ENCODE measurements at regions not wholly inside any gene's neighbourhood (a gene's known extent, or its start where the extent isn't known, plus 50 kb on each side); places are given as distances from the start of the nearest gene placed in this dataset.

- TF ChIP-seq EZH2 (IDR thresholded peaks at IDR 0.05; ENCODE audit: insufficient read depth, low read length) (no peak), CTCF (IDR thresholded peaks at IDR 0.05; ENCODE audit: insufficient read depth, low read depth, low read length) (no peak)
- peaks cover 20% of the 10 kb centered on the region for H3K9me3 Mint-ChIP-seq (ENCODE audit: unreplicated experiment)
- Histone ChIP-seq H3K79me2 (ENCODE audit: insufficient read depth, low read length) (no peaks in the 10 kb centered on the region), H3K4me2 (ENCODE audit: low read length) (peak overlapping the region; percentile 25), H3K36me3 (ENCODE audit: insufficient read depth, low read length) (no peaks in the 10 kb centered on the region), H3K27ac (ENCODE audit: low read depth, low read length) (no peak overlapping the region), H4K20me1 (ENCODE audit: insufficient read depth, low read length) (no peaks in the 10 kb centered on the region), H2AFZ (ENCODE audit: low read depth, low read length) (no peak overlapping the region), H3K27me3 (ENCODE audit: insufficient read depth, low read length) (no peaks in the 10 kb centered on the region), H3K4me1 (ENCODE audit: insufficient read depth, low read length) (peaks cover 5% of the 10 kb centered on the region), H3K9ac (ENCODE audit: low read length) (peak overlapping the region; percentile 11), H3K4me3 (ENCODE audit: insufficient read depth, low read depth, low read length) (no peak overlapping the region), H3K9me3 (ENCODE audit: insufficient read depth, low read depth, low read length) (no peaks in the 10 kb centered on the region)
- H3K27me3 Mint-ChIP-seq (ENCODE audit: low read depth, unreplicated experiment), result no peaks in the 10 kb centered on the region
- peak; percentile 96 for DNase-seq (ENCODE audit: low read depth)
- H3K36me3 Mint-ChIP-seq (ENCODE audit: low read depth, unreplicated experiment), result peaks cover 3% of the 10 kb centered on the region
- no peak overlapping the region for H3K4me3 Mint-ChIP-seq (ENCODE audit: unreplicated experiment)
- no peak overlapping the region for H3K27ac Mint-ChIP-seq (ENCODE audit: unreplicated experiment)
- peaks cover 6% of the 10 kb centered on the region for H3K4me1 Mint-ChIP-seq (ENCODE audit: low read depth, unreplicated experiment)
- FAIRE-seq, result peak; percentile 79
Measured at GRCh38 chr9:91150998-91151717, 210.6 kb downstream of the AUH start.

- H3K27ac ChIP-seq (ENCODE audit: low read depth, low read length), result no peak overlapping the region
- Mint-ChIP-seq H3K27me3 (ENCODE audit: low read depth, unreplicated experiment) (no peaks in the 10 kb centered on the region), H3K36me3 (ENCODE audit: low read depth, unreplicated experiment) (peaks cover 3% of the 10 kb centered on the region), H3K9me3 (ENCODE audit: unreplicated experiment) (peaks cover 20% of the 10 kb centered on the region), H3K4me1 (ENCODE audit: low read depth, unreplicated experiment) (peaks cover 6% of the 10 kb centered on the region), H3K27ac (ENCODE audit: unreplicated experiment) (no peak overlapping the region), H3K4me3 (ENCODE audit: unreplicated experiment) (peak overlapping the region; percentile 45)
- DNase-seq (ENCODE audit: low read depth), result no peak
- no peaks in the 10 kb centered on the region for H3K9me3 ChIP-seq (ENCODE audit: insufficient read depth, low read depth, low read length)
- no peak overlapping the region for H2AFZ ChIP-seq (ENCODE audit: low read depth, low read length)
- FAIRE-seq, result no peak
- H4K20me1 ChIP-seq (ENCODE audit: insufficient read depth, low read length), result no peaks in the 10 kb centered on the region
- H3K4me1 ChIP-seq (ENCODE audit: insufficient read depth, low read length), result peaks cover 5% of the 10 kb centered on the region
- H3K79me2 ChIP-seq (ENCODE audit: insufficient read depth, low read length), result no peaks in the 10 kb centered on the region
- no peak overlapping the region for H3K4me2 ChIP-seq (ENCODE audit: low read length)
- H3K27me3 ChIP-seq (ENCODE audit: insufficient read depth, low read length), result no peaks in the 10 kb centered on the region
- H3K36me3 ChIP-seq (ENCODE audit: insufficient read depth, low read length), result no peaks in the 10 kb centered on the region
- TF ChIP-seq EZH2 (IDR thresholded peaks at IDR 0.05; ENCODE audit: insufficient read depth, low read length), result no peak
- no peak for TF ChIP-seq CTCF (IDR thresholded peaks at IDR 0.05; ENCODE audit: insufficient read depth, low read depth, low read length)
- no peak overlapping the region for H3K9ac ChIP-seq (ENCODE audit: low read length)
- H3K4me3 ChIP-seq (ENCODE audit: insufficient read depth, low read depth, low read length), result no peak overlapping the region
Measured at GRCh38 chr9:91151718-91152095, 210.0 kb downstream of the AUH start.

GRCh38 chr9:91154686-91155085 is 207.0 kb downstream of the AUH start:
- Histone ChIP-seq H3K36me3 (ENCODE audit: insufficient read depth, low read length) (no peaks in the 10 kb centered on the region), H3K27ac (ENCODE audit: low read depth, low read length) (no peak overlapping the region), H3K4me1 (ENCODE audit: insufficient read depth, low read length) (peaks cover 5% of the 10 kb centered on the region), H3K79me2 (ENCODE audit: insufficient read depth, low read length) (no peaks in the 10 kb centered on the region), H3K4me2 (ENCODE audit: low read length) (no peak overlapping the region), H3K9me3 (ENCODE audit: insufficient read depth, low read depth, low read length) (no peaks in the 10 kb centered on the region), H2AFZ (ENCODE audit: low read depth, low read length) (no peak overlapping the region), H3K27me3 (ENCODE audit: insufficient read depth, low read length) (no peaks in the 10 kb centered on the region), H4K20me1 (ENCODE audit: insufficient read depth, low read length) (no peaks in the 10 kb centered on the region), H3K9ac (ENCODE audit: low read length) (no peak overlapping the region), H3K4me3 (ENCODE audit: insufficient read depth, low read depth, low read length) (no peak overlapping the region)
- peaks cover 15% of the 10 kb centered on the region for H3K9me3 Mint-ChIP-seq (ENCODE audit: unreplicated experiment)
- H3K27ac Mint-ChIP-seq (ENCODE audit: unreplicated experiment), result no peak overlapping the region
- peaks cover 3% of the 10 kb centered on the region for H3K4me1 Mint-ChIP-seq (ENCODE audit: low read depth, unreplicated experiment)
- H3K36me3 Mint-ChIP-seq (ENCODE audit: low read depth, unreplicated experiment), result no peaks in the 10 kb centered on the region
- H3K27me3 Mint-ChIP-seq (ENCODE audit: low read depth, unreplicated experiment), result no peaks in the 10 kb centered on the region
- TF ChIP-seq EZH2 (IDR thresholded peaks at IDR 0.05; ENCODE audit: insufficient read depth, low read length) (no peak), CTCF (IDR thresholded peaks at IDR 0.05; ENCODE audit: insufficient read depth, low read depth, low read length) (no peak)
- no peak for DNase-seq (ENCODE audit: low read depth)
- H3K4me3 Mint-ChIP-seq (ENCODE audit: unreplicated experiment), result no peak overlapping the region
- FAIRE-seq, result no peak

Measured in astrocyte (in vitro differentiated cells and primary cell).